ENCODE measurements at regions not wholly inside any gene's neighbourhood (a gene's known extent, or its start where the extent isn't known, plus 50 kb on each side); places are given as distances from the start of the nearest gene placed in this dataset.
"Not testable (repeated sequence)": the region's sequence is repeated elsewhere in the genome, so short reads cannot be mapped to it uniquely, and the experiment has no call there.

DNA sequence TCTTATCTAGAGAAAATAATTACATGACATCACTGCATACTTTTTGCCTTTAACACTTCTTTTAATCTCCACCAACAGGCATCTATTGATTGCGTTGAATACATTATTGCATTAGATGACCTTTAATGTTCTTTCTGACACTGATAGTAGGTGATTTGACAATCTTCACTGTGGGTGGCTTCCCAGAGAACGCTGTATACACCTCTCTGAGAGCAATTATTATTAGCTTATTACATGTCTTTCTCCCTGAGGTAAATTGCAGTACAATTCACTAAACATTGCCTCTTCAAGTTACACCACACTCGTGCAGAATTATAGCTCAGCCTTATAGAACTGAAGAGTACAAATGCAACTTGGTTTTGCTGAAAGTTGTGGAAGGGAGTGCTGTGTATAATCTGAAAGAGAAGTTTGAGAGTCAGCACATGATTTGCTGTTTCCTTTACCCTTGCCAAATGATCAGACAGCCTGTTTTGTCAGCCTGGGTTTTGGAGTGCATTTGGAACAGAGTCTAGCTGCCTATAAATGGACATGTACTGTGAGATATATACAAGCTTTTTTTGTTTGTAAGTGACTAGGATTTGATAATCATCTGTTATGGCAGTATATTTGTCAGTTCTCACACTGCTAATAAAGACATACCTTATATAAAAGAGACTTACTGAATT, 369.2 kb downstream of the CCER1 start:
- DNase-seq: no peak

DNA sequence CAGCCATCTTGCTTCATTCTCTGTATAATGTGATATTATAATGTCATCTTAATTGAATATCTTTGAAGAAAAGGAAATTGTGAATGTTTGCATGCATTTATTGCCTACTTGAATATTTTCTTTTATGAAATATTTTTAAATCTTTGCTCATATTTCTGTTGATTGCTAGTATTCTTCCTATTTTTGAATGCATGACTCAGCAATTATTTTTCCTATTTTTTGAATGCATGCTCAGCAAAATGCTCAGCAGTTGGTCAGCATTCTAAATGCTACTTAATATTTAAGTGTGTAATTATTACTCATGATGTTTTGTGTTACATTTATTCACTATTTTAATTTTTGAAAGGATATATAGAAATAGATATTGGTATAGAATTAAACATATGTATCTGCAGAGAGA, 378.3 kb downstream of the CCER1 start:
- no peak for DNase-seq

DNA sequence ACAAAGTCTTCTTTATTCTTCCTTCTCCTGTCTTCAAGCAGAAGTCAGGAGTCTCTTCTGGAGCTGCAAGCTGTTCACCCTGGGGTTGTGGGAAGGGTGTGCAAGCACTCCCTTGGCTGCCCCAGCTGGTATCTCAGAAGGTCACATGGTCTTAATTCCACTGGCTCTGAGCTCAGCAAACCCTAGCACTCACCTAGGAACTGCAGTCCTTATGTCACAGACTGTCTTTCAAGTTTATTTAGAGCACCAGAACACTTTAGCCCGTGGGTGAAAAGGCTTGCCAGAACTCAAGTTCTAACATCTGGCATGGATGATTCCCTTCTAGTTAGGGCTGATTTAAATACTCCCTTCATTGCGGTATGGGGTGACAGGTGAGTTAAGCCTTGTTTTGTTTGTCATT, 379.0 kb downstream of the CCER1 start:
- DNase-seq: no peak

DNA sequence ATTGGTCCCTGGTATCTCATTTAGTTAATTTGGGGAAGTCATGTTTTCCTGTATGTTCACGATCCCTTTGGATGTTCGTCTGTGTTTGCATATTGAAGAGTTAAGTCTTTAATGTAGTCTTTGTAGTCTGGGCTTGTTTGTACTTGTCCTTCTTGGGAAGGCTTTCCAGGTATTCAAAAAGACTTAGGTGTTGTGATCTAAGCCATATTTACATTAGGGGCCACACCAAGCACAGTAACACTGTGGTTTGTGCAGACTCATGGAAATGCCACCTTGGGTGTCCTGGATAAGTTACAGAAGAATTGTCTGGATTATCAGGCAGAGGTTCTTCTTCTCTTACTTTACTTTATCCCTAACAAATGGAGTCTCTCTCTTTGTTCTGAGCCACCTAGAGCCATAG, 380.3 kb downstream of the CCER1 start:
- no peak for DNase-seq

DNA sequence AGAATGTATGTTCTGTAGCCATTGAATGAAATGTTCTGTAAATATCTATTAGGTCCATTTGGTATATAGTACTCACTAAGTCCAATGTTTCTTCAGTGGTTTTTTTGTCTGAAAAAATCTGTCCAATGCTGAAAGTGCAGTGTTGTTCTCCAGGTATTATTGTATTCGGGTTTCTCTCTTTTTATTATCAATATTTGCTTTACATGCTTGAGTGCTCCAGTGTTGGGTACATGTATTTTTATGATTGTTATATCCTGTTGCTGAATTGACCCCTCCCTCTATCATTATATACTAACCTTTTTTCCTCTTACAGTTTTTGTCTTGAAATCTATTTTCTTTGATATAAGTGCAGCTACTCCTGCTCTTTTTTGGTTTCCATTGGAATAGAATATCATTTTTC, 382.2 kb downstream of the CCER1 start:
- DNase-seq: no peak

DNA sequence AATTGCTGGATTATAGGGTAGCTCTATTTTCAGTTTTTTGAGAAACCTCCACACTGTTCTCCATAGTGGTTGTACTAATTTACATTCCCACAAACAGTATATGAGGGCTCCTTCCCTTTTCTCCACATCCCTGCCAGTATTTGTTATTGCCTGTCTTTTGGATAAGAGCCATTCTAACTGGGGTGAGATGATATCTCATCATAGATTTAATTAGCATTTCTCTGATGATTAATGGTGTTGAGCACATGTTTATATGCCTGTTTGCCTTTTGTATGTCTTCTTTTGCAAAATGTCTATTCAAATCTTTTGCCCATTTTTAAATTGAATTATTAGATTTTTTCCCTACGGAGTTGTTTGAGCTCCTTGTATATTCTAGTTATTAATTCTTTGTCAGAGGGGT, 385.3 kb downstream of the CCER1 start:
- DNase-seq: no peak

DNA sequence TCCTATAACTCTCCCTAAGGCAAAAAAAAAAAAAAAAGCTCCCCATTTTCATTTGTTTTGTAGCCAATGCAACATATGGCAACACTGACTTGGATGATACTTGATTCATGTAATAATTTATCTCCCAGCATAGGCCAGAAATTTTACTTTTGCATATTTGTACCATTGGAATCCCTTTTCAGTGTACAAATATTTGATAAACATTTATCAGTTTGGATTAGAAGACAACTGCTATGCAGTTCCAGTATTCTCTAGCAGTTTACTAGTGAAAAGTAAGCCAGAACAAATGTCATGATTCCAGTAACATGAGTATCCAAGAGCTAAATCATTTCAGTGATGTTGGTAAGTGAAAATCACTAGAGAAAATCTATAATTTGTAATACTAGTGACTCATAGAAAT, 392.3 kb downstream of the CCER1 start:
- no peak for DNase-seq

DNA sequence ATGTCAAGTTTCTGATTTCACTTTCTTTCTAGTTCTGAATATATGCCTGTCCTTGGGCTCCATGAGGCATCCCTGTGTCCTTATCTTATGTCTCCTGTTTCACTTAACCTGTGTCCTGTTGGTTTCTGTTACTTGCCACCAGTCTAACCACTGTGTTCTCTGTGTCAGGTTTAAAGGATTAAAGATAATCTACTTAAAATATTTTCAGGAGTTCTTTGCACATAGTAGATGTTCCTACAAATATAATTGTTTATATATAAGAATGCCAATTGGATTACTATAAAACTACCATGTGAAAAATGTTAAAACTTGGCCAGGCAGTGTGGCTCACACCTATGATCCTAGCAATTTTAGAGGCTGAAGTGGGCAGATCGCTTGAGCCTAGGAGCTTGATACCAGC, 406.4 kb downstream of the CCER1 start:
- no peak for DNase-seq

DNA sequence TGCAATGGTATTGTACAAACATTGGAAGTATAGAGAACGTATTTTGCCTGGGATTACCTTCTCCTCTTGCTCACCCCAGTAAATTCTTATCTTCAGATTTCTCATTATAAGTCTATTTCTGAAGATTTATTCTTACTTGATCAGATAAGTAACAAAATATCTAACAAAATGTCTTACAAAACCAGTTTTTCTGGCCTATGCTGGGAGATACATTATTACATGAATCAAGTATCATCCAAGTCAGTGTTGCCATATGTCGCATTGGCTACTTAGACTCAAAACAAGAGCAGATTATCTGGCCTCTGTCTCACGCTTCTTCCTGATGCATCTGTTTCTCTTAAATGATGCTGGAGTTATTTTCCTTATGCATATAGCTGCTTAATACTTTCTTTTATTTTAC, 408.5 kb downstream of the CCER1 start:
- DNase-seq: no peak

DNA sequence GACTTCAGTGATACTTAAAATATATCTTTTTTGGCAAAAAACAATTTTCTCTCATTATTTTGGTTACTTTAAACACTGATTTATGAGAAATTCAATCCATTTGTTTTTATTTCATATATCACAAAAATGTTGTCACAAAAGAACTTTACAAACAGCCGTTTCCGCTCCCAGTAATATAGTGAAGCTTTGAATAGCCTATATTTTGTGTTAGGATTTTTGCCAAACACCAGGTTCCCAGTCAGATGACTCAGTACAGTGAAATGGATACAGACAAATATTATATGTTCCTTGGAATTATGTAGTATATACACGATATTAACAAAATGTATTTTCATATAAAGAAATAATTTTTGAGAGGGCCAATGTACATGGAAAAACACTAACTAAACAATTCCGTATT, 411.1 kb downstream of the CCER1 start:
- DNase-seq: no peak

DNA sequence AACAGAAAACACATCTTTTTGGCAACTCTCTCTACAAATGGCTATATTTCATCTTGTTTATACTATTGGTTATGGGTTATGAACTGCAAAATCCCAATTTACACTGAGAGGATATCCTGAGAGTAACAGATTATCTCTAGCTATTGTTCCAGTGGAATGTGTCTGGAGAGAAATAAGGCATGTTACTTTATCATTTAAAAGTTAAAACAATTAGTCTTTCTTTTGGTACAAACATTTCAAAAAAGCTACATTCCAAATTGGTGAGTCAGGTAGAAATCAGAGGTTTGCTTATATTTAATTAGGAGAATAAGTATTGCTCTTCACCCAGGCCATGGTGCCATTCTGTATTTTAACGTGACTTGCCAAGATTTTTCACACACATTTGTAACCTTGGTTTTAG, 411.6 kb downstream of the CCER1 start:
- no peak for DNase-seq

DNA sequence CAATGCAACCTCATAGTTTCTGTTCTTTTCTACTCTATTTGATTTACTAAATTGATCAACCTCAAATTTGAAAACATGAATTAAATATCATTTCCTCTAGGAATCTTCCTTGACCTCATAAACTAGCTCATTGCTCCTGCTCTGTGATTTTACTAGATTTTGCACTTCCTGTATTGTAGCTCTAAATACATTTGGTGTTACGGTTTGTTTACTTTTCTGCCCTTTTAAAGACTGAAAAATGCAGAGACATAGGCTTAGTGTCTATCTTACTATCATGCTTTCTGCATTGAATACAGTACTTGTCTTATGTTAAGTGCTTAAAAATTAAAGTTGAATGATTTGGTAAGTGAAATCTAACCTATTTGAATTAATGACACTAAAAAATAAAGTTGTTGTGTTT, 412.1 kb downstream of the CCER1 start:
- not testable (repeated sequence) for DNase-seq

DNA sequence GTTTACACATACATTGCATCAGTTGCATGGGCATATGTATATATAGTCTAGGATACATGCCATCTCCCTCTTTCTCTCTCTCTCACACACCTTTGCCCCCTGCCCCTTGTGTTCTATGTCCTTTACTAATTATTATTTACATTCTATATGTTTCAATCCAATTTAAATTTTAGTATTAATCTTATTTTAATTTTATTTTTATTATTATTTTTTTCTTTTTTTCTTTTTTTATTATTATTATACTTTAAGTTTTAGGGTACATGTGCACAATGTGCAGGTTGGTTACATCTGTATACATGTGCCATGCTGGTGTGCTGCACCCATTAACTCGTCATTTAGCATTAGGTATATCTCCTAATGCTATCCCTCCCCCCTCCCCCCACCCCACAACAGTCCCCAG, 421.1 kb downstream of the CCER1 start:
- not testable (repeated sequence) for DNase-seq

DNA sequence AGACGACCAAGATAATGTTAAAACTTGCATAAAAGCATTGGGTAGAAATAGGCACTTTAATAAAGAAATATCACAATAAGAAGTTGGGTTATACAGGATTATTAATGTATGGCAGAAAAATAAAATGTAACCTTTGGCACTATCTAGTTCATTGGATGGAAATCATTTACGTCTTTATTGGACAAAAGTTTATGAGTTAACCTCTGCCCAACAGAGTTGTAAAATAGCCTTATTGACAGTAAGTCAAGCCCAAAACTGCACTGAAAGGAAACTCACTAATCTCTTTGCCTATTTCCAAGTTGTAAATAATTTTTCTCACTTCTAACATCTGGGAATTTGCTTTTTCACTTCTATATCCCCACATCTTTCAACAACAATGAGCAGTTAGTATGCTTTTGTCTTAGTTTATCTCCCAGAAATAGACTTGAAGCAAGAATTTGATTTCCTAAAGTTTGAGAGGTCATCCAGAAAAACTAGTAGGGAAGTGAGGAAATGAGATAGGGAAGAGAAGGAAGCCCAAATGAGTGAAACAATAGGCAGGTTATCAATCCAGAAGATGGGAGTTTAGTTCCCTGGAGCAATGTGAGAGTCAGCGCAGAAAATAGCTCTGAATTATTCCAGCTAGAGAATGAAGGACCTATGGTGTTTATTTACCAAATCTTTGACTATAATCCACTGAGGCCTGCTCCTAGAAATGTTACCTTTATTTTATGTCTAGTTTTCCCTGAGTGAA, 434.8 kb downstream of the CCER1 start:
- no peak for DNase-seq

DNA sequence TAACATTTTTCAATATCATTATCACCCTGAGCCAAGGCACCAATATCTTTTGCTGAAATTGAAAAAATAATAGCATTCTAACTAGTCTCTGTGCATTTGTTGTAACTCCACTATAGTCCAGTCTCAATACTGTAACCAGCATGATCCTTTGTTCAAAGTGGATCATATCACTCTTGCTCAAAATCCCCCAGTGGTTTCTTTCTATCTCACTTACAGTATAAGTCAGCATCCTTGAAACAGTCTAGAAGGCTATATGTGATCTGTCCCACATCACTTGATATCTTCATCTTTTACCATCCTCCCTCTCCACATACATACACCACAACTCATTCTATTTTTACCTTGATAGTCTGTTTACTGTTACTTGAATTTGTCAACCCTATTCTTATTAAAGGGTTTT, 435.7 kb downstream of the CCER1 start:
- no peak for DNase-seq

DNA sequence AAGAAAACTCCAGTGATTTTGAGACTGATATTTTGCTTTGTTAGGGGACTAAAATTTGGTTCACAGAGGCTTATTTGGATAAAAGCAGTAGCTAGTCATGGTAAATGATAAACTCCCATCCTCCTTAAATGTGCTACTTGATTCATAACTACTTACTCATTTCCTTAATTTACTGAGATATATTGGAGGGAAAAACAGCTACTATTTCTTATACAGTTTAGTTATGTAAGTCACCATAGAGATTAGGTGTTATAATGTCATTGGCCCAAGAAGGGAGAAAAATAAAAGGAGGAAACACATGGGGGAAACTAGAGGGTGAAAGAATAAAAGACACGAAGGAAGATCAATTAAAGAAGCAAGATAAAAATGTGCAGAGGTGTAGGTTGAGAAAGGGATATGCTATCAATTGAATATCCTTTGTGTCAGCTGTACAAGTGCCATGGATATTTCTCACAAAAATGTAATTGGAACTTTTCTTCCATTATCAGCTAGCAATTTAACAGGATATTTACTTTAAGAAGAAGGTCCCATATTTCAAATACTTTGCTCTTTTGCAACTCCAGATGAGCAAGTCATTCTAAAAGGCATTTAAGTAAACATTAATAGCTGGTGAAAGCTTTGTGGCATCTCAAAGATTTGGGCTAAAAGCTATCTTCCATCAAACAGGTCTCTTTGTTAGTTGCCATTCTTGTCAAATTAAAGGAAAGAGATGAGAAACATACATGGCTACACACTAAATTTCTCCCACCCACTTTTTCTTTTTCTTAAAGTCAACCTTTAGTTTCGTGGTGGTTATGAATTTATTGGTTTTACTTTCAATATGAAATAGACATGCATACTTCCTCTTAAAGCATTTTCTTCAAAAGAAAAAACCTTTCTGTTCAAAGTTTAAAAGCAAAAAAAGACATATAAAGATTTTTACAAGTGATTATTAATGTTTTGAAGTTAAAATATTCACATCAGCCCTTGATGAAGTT, 439.5 kb downstream of the CCER1 start:
- no peak for DNase-seq

DNA sequence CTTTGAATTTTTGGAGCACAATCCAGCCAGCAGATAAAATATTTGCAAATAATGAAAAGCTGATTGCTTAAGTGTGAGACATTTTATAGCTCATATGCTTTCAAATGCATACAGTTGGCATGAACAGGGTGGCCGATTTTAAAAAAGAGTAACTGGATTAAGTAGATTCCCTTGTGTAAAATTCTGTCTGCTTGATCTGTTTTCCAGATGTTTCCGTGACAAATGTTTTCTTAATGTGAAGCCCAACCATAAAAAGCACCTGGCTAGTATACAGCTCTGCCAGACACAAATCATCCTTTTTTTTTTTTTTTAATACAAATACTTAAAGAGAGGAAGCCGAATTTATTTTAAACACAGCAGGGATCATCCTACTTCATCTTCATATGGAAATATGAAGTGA, 440.7 kb downstream of the CCER1 start:
- no peak for DNase-seq

DNA sequence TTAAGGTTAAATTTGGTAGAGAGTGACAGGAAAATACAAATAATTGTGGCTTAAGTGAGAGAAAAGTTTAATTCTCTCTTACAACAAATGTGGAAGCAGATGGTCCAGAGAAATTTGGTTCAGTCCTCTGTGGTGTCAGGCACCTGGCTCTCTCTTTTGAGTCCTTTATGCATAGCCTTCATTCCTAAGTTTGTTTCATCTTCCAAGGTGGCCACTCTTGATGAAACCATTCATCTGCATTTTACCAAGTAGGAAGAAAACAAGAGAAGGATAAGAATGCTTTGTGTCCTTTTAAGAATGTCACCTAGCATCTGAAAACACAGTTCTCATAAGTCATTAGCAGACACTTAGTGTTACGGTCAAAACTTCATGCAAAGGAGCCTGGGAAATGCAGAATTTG, 442.5 kb downstream of the CCER1 start:
- DNase-seq: no peak

DNA sequence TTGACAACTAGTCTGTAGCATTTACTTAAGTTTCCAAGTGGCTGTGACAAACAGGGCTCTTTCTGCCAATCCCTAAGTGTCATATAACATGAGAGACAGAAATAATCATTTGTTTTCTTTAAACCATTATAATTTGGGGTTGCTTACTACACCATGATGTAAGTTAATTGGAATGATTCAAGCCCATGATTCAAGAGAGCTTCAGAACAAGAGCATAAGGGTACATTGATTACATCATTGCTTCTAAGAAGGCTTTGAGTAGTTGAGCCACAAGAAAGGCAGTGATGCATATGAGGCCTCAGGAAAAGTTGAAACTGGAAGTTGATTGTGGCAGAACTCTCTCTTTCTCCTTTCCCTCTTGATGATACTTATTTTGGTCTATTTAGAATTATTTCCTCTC, 444.0 kb downstream of the CCER1 start:
- no peak for DNase-seq

DNA sequence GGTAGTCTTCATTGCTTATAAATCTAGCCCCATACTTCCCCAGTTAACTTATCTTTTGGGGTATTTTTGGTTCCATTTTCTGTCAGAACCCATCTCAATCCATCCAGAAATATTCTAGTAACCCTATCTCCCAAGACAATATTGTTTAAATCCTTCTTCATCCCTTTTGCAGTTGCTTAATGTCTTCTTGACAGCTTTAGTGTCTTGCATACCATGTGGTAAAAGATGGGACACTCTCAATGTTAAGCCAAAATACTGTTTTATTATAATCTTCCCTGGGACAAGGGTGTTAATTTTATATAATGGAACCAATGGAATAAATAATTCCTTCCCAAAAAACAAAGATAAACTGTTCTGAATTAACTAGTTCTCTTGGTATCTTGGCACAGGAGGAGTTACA, 450.2 kb downstream of the CCER1 start:
- no peak for DNase-seq

DNA sequence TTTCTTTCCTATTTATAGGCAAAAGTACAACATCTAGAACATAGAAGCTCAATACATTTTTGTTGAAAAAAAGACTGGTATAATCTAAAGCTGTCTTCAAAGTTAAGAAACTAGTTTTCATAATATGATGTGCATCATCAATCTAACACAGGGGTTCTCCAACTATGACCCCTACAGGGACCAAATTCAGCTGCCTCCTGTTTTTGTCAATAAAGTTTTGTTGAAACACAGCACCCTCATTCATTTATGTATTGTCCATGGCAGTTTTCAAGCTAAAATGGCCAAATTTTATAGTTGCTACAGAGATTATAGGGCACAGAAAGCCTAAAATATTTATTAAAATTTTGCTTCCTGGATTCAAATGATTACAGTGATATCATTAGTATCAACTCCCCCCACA, 452.9 kb downstream of the CCER1 start:
- no peak for DNase-seq

DNA sequence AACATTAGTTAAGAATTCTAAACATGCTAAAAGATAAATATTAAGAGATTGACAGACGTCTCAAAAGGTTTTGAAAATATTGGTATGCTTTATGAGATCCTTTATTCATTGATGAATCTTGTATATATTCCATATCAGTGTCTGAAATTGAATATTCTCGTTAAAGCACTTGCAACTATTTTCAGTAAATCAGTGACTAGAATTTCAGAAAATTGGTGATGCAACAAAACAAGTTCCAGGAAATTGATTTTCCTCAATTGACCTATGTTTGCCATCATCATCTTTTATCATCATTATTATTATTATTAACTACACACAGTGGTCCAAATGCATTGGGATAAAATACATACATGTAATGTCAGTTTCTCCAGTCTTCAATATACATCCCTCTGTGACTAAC, 453.6 kb downstream of the CCER1 start:
- no peak for DNase-seq

DNA sequence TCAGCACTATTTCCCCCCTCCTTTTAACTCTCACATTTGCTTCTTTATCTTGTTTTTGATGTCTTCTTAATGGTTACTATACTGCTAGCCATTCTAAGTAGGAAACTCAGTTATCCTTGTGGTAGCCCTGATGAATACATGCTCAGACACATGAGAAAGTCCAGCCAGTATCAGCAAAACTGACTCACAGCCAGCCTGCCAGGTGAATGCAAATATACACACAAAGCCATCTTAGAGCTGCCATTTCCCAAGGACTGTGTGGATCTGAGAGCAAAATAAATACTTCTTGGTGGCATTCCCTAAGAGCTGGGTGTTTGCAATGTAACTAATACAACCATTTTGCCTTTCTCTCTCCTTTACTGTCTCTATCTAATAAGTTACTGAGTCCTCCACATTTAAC, 455.2 kb downstream of the CCER1 start:
- no peak for DNase-seq
